Hematopoietic multipotent progenitor cell treated with erythropoietin and hydrocortisone succinate and interleukin-3 and kit ligand, for 6 days (in vitro differentiated cells): ENCODE measurements at regions not wholly inside any gene's neighbourhood (a gene's known extent, or its start where the extent isn't known, plus 50 kb on each side); places are given as distances from the start of the nearest gene placed in this dataset.
"Not testable (repeated sequence)": the region's sequence is repeated elsewhere in the genome, so short reads cannot be mapped to it uniquely, and the experiment has no call there.

Source experiments
- DNase-seq: peaks from one replicate; pipeline ENCODE4 v3.0.0-alpha.2; 2015

DNA sequence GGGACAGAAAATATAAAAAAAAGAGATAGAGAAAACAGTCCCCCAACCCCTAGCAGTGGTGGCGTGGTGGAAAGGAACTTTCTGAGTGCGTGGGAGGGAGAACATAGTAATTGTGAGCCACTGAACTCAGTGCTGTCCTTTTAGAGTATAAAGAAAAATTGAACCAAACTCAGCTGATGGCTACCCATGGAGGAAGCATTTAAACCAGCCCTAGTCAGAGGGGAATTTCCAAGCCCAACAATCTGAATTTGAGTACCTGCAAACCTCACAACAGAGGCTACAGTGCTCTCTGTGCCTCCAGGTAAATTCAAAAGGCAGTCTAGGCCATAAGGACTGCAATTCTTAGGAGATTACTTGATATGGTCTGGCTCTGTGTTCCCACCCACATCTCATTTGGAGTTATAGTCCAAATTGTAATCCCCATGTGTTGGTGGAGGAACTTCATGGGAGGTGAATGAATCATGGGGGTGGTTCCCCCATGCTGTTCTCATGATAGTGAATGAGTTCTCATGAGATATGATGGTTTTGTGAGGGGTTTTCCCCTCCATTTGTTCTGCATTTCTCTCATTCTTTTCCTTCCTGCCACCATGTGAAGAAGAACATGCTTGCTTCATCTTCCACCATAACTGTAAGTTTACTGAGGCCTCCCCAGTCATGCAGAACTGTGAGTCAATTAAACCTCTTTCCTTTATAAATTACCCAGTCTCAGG, 687.8 kb downstream of the FAM181B start:
- no peak for DNase-seq

GRCh38 chr11:82043316-82043715, 690.3 kb downstream of the FAM181B start:
- no peak for DNase-seq

DNA sequence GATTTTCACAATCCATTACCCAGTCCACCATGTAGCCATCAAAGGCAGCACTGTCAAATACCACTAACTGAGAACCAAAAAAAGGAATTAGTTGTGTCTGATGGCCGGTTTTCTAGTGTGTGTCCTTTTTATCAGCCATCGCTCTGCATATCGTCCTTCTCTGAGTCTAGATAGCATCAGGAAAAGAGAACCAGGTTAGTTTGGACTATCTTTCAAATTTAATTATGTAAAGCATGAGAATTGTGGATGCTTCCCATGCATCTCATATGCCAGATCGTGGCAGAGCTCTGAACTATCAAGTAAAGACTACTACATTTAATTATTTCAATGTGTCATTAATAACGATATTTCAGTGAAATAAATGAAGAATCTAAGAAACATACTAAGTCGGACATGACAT, 691.9 kb downstream of the FAM181B start:
- no peak for DNase-seq

- DNase-seq: no peak
Measured at GRCh38 chr11:82038154-82038553, 695.5 kb downstream of the FAM181B start.

DNA sequence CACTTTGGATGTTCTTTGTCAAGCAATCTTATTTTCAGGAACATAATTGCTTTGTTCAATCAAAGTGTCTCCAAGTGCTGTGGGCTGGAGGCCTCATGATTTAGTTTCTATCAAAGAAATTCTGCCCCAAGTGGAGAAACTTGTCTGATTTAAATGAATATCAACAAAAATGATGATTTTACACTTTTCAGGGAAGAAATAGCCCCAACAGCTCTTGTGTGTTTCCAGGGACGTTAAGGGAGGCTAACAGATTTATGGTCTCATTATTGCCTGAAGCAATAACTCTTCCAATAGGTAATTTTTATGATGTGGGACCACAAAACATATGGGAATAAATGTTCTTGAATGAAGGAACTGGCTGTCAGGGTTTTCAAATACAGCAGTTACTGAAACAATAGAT, 699.1 kb downstream of the FAM181B start:
- no peak for DNase-seq

- DNase-seq: not testable (repeated sequence)
Measured at GRCh38 chr11:82027335-82027734, 706.3 kb downstream of the FAM181B start.

GRCh38 chr11:82024760-82025159, 708.9 kb downstream of the FAM181B start:
- DNase-seq: no peak

DNA sequence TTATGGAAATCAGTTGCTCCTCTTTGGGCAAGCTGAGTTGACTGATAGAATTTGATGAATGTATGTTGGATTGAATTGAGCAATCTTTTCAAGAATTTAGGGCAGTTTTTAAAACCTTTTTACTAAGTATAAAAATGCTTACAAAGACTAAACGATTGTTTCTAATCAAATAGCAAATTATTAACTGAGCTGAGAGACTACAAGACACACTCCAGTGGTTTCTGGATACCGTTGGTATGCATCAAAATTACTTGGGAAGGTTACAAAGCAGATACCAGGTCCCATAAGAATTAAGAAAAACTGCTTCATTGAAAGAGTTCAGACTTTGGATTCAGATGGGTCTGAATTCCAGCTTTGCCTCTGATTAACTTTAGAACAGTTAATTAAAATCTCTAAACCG, 721.4 kb downstream of the FAM181B start:
- DNase-seq: no peak

DNA sequence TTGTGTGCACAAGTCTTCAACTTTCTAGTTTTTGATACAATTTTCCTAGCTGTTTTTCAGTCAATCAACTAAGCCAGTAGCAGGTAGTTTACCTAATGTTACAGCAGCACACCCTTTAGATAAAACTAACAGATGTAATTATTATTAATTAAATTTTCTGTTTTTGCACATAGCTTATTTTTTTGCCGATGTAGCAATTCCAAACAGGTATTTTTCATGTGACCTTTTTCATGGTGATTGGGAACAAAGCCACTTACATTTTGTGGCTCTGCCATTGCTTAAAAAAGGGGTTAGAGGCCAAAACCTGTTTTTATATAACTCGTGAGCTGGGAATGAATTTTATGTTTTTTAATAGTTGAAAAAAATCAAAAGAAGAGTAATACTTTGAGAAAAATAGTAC, 724.5 kb downstream of the FAM181B start:
- DNase-seq: no peak

DNA sequence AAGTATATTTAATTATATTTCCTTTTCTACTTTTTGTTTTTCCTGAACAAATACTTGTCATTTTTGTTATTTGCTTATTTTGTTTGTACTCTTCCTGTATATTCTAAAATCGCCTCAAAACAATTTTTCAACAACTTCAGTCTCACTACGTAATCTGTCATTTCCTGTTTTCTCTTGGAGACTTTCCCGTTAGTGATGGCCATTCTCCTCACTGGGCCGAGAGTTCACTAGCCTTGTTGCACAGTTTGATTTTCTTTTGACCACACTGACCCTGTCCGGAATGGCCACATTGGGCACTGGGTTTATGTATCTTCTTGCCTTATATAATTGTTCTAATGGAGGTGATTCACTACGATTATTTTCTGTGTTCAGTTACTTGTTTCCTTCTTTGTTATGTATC, 726.1 kb downstream of the FAM181B start:
- no peak for DNase-seq

- no peak for DNase-seq
Measured at GRCh38 chr11:82004537-82005213, 729.0 kb downstream of the FAM181B start.

GRCh38 chr11:82003671-82004515, 729.8 kb downstream of the FAM181B start:
- DNase-seq: no peak

GRCh38 chr11:82003024-82003423, 730.6 kb downstream of the FAM181B start:
- DNase-seq: no peak

DNA sequence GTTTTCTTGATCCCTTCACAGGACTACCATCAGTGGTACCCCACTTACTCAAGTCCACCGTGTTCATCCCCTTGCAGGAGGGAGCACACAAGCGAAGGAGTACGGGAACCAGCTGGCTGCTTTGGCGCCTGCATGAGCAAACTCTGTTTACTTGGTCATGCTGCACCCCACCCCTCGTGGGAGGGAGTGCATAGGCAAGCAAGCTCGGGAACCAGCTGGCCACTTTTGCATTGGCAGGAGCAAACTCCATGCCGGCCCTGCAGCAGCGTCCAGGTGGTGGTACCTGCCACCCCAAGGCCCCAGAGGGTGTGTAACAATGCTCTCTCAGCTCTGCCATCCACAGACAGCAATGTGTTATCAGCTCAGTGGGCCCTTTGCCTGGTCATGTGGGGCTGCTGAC, 737.8 kb downstream of the FAM181B start:
- no peak for DNase-seq

GRCh38 chr11:81993755-81994154, 739.9 kb downstream of the FAM181B start:
- DNase-seq: no peak

GRCh38 chr11:81990659-81991443, 742.8 kb downstream of the FAM181B start:
- DNase-seq: no peak

- DNase-seq: no peak
Measured at GRCh38 chr11:81989093-81989492, 744.6 kb downstream of the FAM181B start.

DNA sequence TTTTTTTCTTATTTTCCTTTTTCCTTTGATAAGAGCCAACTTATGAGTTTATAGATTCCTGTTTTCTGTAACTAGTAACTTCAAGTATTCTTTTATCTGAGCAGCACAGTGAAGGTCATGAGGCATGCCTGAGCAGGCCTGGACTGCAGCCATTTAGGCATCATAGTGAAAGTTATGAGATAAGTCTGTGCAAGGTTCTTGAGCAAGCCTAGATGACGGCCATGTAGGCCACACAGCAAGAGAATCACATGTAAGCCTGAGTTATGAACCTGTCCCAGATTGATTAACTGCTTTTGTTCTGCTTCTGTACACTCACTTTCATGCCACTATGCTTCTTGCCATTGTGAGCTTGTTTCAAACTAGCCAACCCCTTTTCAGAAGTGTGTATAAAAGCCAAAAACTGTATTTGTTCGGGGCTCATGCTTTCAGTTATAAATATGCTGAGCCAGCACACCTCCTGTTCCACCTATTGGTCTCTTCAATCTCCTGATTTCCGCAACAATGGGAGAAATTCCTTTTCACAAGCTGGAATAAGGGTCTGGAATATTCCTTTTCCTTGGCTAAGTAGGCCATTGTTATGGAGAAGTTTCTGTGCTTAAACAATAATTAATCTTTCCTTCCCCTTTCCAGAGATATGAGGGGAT, 745.7 kb downstream of the FAM181B start:
- no peak for DNase-seq

- DNase-seq: no peak
Measured at GRCh38 chr11:81986556-81987161, 747.0 kb downstream of the FAM181B start.

GRCh38 chr11:81979448-81979847, 754.2 kb downstream of the FAM181B start:
- no peak for DNase-seq

- no peak for DNase-seq
Measured at GRCh38 chr11:81975261-81975900, 758.3 kb downstream of the FAM181B start.
